ENCODE measurements at regions not wholly inside any gene's neighbourhood (a gene's known extent, or its start where the extent isn't known, plus 50 kb on each side); places are given as distances from the start of the nearest gene placed in this dataset.

- TF ChIP-seq, protein P1, sequence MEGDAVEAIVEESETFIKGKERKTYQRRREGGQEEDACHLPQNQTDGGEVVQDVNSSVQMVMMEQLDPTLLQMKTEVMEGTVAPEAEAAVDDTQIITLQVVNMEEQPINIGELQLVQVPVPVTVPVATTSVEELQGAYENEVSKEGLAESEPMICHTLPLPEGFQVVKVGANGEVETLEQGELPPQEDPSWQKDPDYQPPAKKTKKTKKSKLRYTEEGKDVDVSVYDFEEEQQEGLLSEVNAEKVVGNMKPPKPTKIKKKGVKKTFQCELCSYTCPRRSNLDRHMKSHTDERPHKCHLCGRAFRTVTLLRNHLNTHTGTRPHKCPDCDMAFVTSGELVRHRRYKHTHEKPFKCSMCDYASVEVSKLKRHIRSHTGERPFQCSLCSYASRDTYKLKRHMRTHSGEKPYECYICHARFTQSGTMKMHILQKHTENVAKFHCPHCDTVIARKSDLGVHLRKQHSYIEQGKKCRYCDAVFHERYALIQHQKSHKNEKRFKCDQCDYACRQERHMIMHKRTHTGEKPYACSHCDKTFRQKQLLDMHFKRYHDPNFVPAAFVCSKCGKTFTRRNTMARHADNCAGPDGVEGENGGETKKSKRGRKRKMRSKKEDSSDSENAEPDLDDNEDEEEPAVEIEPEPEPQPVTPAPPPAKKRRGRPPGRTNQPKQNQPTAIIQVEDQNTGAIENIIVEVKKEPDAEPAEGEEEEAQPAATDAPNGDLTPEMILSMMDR (IDR thresholded peaks at IDR 0.05; ENCODE audit: unreplicated experiment), result no peak
- DNase-seq (ENCODE audit: low spot score, unreplicated experiment), result no peak
- Mint-ChIP-seq H3K27ac (no peak overlapping the region), H3K36me3 (ENCODE audit: insufficient read depth) (no peaks in the 10 kb centered on the region), H3K9me3 (ENCODE audit: low read depth) (no peaks in the 10 kb centered on the region), H3K4me3 (ENCODE audit: low read depth) (no peak overlapping the region), H3K27me3 (peaks cover 56% of the 10 kb centered on the region), H3K4me1 (ENCODE audit: low read depth) (no peaks in the 10 kb centered on the region)
Observed at GRCh38 chr20:63117151-63117550, 98.8 kb downstream of the YTHDF1 start.

DNA sequence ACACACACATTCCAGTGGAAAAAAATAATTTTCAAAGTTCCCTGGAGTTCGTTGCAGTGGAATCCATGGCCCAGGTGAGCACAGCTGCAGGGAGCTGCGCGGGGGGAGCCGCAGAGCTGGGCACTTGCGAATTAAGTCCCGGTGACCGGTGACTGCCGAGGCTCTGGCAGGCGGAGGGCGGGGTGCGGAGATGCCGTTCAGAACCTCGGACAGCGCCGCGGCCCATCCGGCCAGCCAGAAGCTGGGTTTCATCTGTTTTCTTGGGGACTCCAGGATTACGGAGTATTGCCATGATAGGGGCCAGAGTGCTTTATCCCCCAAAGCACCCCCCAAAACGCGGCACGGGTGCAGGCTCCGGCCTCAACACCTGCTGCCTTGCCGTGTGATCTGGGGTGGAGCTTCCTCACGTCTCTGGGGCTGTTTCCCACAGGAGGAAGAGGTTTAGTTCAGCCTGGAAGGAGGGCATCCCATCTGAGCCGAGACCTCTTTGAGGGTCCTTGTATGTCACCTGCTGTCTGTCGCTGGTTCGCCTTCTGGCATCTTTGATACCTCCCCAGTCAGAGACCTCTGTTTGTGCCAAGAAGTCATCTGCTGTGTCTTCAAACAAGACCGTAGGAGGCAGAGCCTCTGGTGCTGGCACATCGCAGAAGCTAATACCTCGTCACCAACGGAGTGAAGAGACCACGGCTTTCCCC, 99.4 kb downstream of the YTHDF1 start:
- Mint-ChIP-seq H3K36me3 (ENCODE audit: insufficient read depth) (no peaks in the 10 kb centered on the region), H3K27me3 (peaks cover 58% of the 10 kb centered on the region), H3K9me3 (ENCODE audit: low read depth) (peaks cover 3% of the 10 kb centered on the region), H3K4me1 (ENCODE audit: low read depth) (no peaks in the 10 kb centered on the region), H3K4me3 (ENCODE audit: low read depth) (no peak overlapping the region), H3K27ac (no peak overlapping the region)
- TF ChIP-seq, protein P1 (IDR thresholded peaks at IDR 0.05; ENCODE audit: unreplicated experiment), result no peak
- peak; percentile 67 for DNase-seq (ENCODE audit: low spot score, unreplicated experiment)

DNA sequence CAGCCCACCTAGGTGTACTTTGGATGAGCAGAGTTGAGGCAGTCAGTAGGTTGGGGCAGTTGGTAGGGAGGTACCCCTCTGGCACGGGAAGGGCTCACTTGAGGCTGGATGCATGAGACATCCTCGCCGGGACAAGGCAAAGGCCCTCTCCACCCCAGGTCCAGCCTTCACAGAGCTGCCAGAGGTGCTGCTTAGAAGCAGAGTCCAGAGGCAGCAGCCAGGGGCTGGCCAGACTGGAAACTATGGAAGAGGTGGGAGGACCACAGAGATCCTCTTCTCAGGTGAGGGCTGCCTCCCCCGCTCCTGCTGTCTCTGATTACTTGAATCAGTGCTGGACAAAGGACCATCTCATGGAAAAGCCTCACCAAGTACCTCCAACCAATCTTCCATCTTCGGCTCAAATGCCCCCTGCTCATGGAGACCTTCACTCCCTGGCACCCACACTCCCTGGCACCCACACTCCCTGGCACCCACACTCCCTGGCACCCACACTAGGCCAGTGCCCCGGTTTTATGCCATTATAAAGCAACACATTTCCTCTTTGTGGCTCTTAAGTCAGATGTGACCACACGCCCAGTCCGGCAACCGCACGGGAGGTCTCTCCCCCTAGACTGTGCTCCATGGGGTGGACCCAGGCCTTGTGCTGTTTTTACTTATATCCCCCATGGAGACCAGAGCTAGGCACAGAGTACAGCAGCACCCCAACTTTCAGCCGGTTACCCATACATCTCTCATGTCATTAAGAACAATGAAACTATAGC, 100.1 kb downstream of the YTHDF1 start:
- TF ChIP-seq, protein P1 (IDR thresholded peaks at IDR 0.05; ENCODE audit: unreplicated experiment), result no peak
- H3K27me3 Mint-ChIP-seq, result peaks cover 57% of the 10 kb centered on the region
- H3K4me1 Mint-ChIP-seq (ENCODE audit: low read depth), result no peaks in the 10 kb centered on the region
- H3K9me3 Mint-ChIP-seq (ENCODE audit: low read depth), result peaks cover 4% of the 10 kb centered on the region
- DNase-seq (ENCODE audit: low spot score, unreplicated experiment), result no peak
- H3K36me3 Mint-ChIP-seq (ENCODE audit: insufficient read depth), result no peaks in the 10 kb centered on the region
- H3K4me3 Mint-ChIP-seq (ENCODE audit: low read depth), result no peak overlapping the region
- H3K27ac Mint-ChIP-seq, result no peak overlapping the region

GRCh38 chr20:63114693-63115311, 101.1 kb downstream of the YTHDF1 start:
- H3K4me1 Mint-ChIP-seq (ENCODE audit: low read depth), result no peaks in the 10 kb centered on the region
- peaks cover 4% of the 10 kb centered on the region for H3K9me3 Mint-ChIP-seq (ENCODE audit: low read depth)
- no peaks in the 10 kb centered on the region for H3K36me3 Mint-ChIP-seq (ENCODE audit: insufficient read depth)
- TF ChIP-seq, protein P1 (IDR thresholded peaks at IDR 0.05; ENCODE audit: unreplicated experiment), result no peak
- no peak overlapping the region for H3K4me3 Mint-ChIP-seq (ENCODE audit: low read depth)
- DNase-seq (ENCODE audit: low spot score, unreplicated experiment), result no peak
- no peak overlapping the region for H3K27ac Mint-ChIP-seq
- peaks cover 64% of the 10 kb centered on the region for H3K27me3 Mint-ChIP-seq

- no peaks in the 10 kb centered on the region for H3K36me3 Mint-ChIP-seq (ENCODE audit: insufficient read depth)
- H3K9me3 Mint-ChIP-seq (ENCODE audit: low read depth), result peaks cover 4% of the 10 kb centered on the region
- H3K27ac Mint-ChIP-seq, result no peak overlapping the region
- H3K4me1 Mint-ChIP-seq (ENCODE audit: low read depth), result no peaks in the 10 kb centered on the region
- no peak overlapping the region for H3K4me3 Mint-ChIP-seq (ENCODE audit: low read depth)
- DNase-seq (ENCODE audit: low spot score, unreplicated experiment), result no peak
- H3K27me3 Mint-ChIP-seq, result peaks cover 66% of the 10 kb centered on the region
- TF ChIP-seq, protein P1 (IDR thresholded peaks at IDR 0.05; ENCODE audit: unreplicated experiment), result no peak
Observed at GRCh38 chr20:63114006-63114692, 101.8 kb downstream of the YTHDF1 start.

All from progenitor cell of endocrine pancreas (in vitro differentiated cells).